Stimulated activated CD4-positive, alpha-beta T cell treated with anti-CD3 and anti-CD28 coated beads, Interleukin-15, amount 100 ng/mL, for 24 hours (primary cell): ENCODE measurements at regions not wholly inside any gene's neighbourhood (a gene's known extent, or its start where the extent isn't known, plus 50 kb on each side); places are given as distances from the start of the nearest gene placed in this dataset.

ENCODE experiments used
- DNase-seq: peaks from one replicate; pipeline ENCODE4 v3.0.0-alpha.2; 2020

- peak; percentile 22 for DNase-seq
Observed at GRCh38 chr13:29713839-29714238, 118.4 kb upstream of the SLC7A1 start.

- DNase-seq, result no peak
Observed at GRCh38 chr13:29711776-29712175, 116.3 kb upstream of the SLC7A1 start.

- DNase-seq, result no peak
Observed at GRCh38 chr13:29710511-29710910, 115.0 kb upstream of the SLC7A1 start.

- DNase-seq, result no peak
Observed at GRCh38 chr13:29709407-29710069, 114.0 kb upstream of the SLC7A1 start.

- DNase-seq, result peak; percentile 65
Observed at GRCh38 chr13:29707876-29708543, 112.5 kb upstream of the SLC7A1 start.

- DNase-seq, result no peak
Observed at GRCh38 chr13:29706923-29707322, 111.4 kb upstream of the SLC7A1 start.

- DNase-seq, result no peak
Observed at GRCh38 chr13:29704648-29705047, 109.2 kb upstream of the SLC7A1 start.

- DNase-seq, result no peak
Observed at GRCh38 chr13:29703421-29703820, 107.9 kb upstream of the SLC7A1 start.

- DNase-seq, result no peak
Observed at GRCh38 chr13:29702912-29703351, 107.4 kb upstream of the SLC7A1 start.

- DNase-seq, result no peak
Observed at GRCh38 chr13:29698106-29698505, 102.6 kb upstream of the SLC7A1 start.

GRCh38 chr13:29696606-29697005 is 101.1 kb upstream of the SLC7A1 start:
- no peak for DNase-seq

- no peak for DNase-seq
Observed at GRCh38 chr13:29693275-29693945, 97.9 kb upstream of the SLC7A1 start.

- no peak for DNase-seq
Observed at GRCh38 chr13:29689548-29689947, 94.1 kb upstream of the SLC7A1 start.

GRCh38 chr13:29688193-29688592 is 92.7 kb upstream of the SLC7A1 start:
- DNase-seq, result no peak

GRCh38 chr13:29684441-29684840 is 89.0 kb upstream of the SLC7A1 start:
- no peak for DNase-seq

- no peak for DNase-seq
Observed at GRCh38 chr13:29683041-29683440, 87.6 kb upstream of the SLC7A1 start.

GRCh38 chr13:29681864-29682263 is 86.4 kb upstream of the SLC7A1 start:
- DNase-seq, result no peak

- no peak for DNase-seq
Observed at GRCh38 chr13:29679396-29680053, 84.0 kb upstream of the SLC7A1 start.

GRCh38 chr13:29677627-29678026 is 82.1 kb upstream of the SLC7A1 start:
- no peak for DNase-seq

GRCh38 chr13:29676941-29677452 is 81.5 kb upstream of the SLC7A1 start:
- DNase-seq, result no peak

GRCh38 chr13:29676535-29676934 is 81.0 kb upstream of the SLC7A1 start:
- DNase-seq, result no peak

GRCh38 chr13:29674532-29674931 is 79.0 kb upstream of the SLC7A1 start:
- DNase-seq, result no peak

GRCh38 chr13:29664591-29664990 is 69.1 kb upstream of the SLC7A1 start:
- no peak for DNase-seq
